HepG2 (cell line): ENCODE measurements at regions not wholly inside any gene's neighbourhood (a gene's known extent, or its start where the extent isn't known, plus 50 kb on each side); places are given as distances from the start of the nearest gene placed in this dataset.

Source experiments
- ATAC-seq: fragments of 200-7000 bp; cut with Tn5 transposase; 3 replicates; pipeline ENCODE4 v1.9.1; 2020; ENCODE audit warnings: mild to moderate bottlenecking, moderate library complexity
- BruUV-seq: library from RNA; stranded (reverse); fragments of 400-500 nt; replicated peaks from 2 replicates; lab custom pipeline; 2021; lab: Mats Ljungman, UMichigan
- CTCF ChIA-PET: fragments of 300-600 bp; formaldehyde crosslinking; extraction: SDS; loops from one replicate; lab custom pipeline; 2021; ENCODE audit warnings: low total read pairs, inconsistent platforms, low intra/inter-chr PET ratio; lab: Yijun Ruan, JAX
- POLR2A ChIA-PET: fragments of 350-600 bp; sonication (Branson Sonifier 250); formaldehyde crosslinking; loops from one replicate; lab custom pipeline; 2020; ENCODE audit warnings: antibody characterized with exemption, inconsistent platforms; lab: Yijun Ruan, JAX
- DNase-seq: peaks from one replicate; pipeline ENCODE4 v3.0.0-alpha.2; 2015; ENCODE audit warnings: low spot score
- FAIRE-seq: peaks from 3 replicates; lab custom pipeline; 2011; peaks lifted over from hg19 to GRCh38; lab: Jason Lieb, UNC
- H2AFZ ChIP-seq: one replicate; pipeline ENCODE4 v1.6.1; 2011; ENCODE audit warnings: low read length, inconsistent platforms
- H3K27ac ChIP-seq: fragments of 300-600 bp; 3 replicates; pipeline ENCODE4 v1.8.0; 2011; ENCODE audit warnings: mixed run types, mild to moderate bottlenecking, mixed read lengths, low read length, inconsistent platforms; ENCODE audit not compliant: insufficient read depth; ENCODE audit errors: extremely low read length
- H3K27me3 ChIP-seq, 2 experiments: fragments of 200-600 bp in 1 of 2; 2 replicates in 1 of 2; 3 replicates in 1 of 2; pipeline versions ENCODE4 v1.6.0 to v1.8.0; 2011; ENCODE audit warnings: low read length in 2 of 2, mild to moderate bottlenecking in 2 of 2, moderate library complexity in 2 of 2, inconsistent platforms in 1 of 2; ENCODE audit not compliant: insufficient read depth in 2 of 2, control insufficient read depth in 1 of 2
- H3K36me3 ChIP-seq, 2 experiments: fragments of 200-600 bp in 1 of 2; replicated peaks in 1 of 2; 2 replicates in 1 of 2; 3 replicates in 1 of 2; pipeline versions ENCODE4 v1.5.1 to v1.8.0; 2011; ENCODE audit warnings: low read length in 2 of 2, inconsistent platforms in 1 of 2; ENCODE audit not compliant: insufficient read depth in 2 of 2, control insufficient read depth in 1 of 2
- H3K4me1 ChIP-seq: 2 replicates; pipeline ENCODE4 v1.5.1; 2012; ENCODE audit warnings: low read length, inconsistent platforms; ENCODE audit not compliant: insufficient read depth
- H3K4me2 ChIP-seq: 2 replicates; pipeline ENCODE4 v1.6.0; 2011; ENCODE audit warnings: low read depth, low read length, inconsistent platforms
- H3K4me3 ChIP-seq, 3 experiments: fragments of 200-600 bp in 1 of 3; sonication (generic), shearing (Covaris generic) in 1 of 3; replicated peaks in 1 of 3; 2 replicates each; pipeline ENCODE4 v1.5.1; 2011 to 2016; ENCODE audit warnings: low read length in 3 of 3, inconsistent platforms in 2 of 3, low read depth in 2 of 3, mild to moderate bottlenecking in 2 of 3, control low read depth in 1 of 3, mixed read lengths in 1 of 3; ENCODE audit not compliant: insufficient read depth in 1 of 3
- H3K79me2 ChIP-seq: one replicate; pipeline ENCODE4 v1.6.1; 2011; ENCODE audit warnings: low read length, inconsistent platforms; ENCODE audit not compliant: insufficient read depth
- H3K9ac ChIP-seq: 2 replicates; pipeline ENCODE4 v1.6.0; 2011; ENCODE audit warnings: mild to moderate bottlenecking, low read depth, low read length, inconsistent platforms; ENCODE audit not compliant: insufficient read depth
- H3K9me3 ChIP-seq: 2 replicates; pipeline ENCODE4 v1.5.1; 2012; ENCODE audit warnings: mild to moderate bottlenecking, low read length
- H4K20me1 ChIP-seq: 2 replicates; pipeline ENCODE4 v1.6.0; 2011; ENCODE audit warnings: inconsistent platforms, mild to moderate bottlenecking, low read length, moderate library complexity; ENCODE audit not compliant: insufficient read depth
- CC2D1A ChIP-seq: sonication (generic); formaldehyde crosslinking; IDR thresholded peaks from 2 replicates; pipeline ENCODE4 v1.8.1; 2023; ENCODE audit warnings: mild to moderate bottlenecking, missing genetic modification reagents
- HNF4A ChIP-seq: sonication (generic); formaldehyde crosslinking; IDR thresholded peaks from 2 replicates; pipeline ENCODE4 v1.4.0; 2020; ENCODE audit warnings: missing genetic modification reagents
- MATR3 ChIP-seq: sonication (generic); formaldehyde crosslinking; IDR thresholded peaks from 2 replicates; pipeline ENCODE4 v1.4.0; 2020; ENCODE audit warnings: missing genetic modification reagents
- WGBS: methylation state at CpG from one replicate; pipeline ENCODE4 v1.1.6; 2017; ENCODE audit warnings: low lambda C conversion rate; 5-methylcytosine and 5-hydroxymethylcytosine counted together
- in situ Hi-C: cut with HindIII; loops from 2 replicates; pipeline ENCODE4 v1.10.0; 2017; ENCODE audit warnings: low pct_unique_long_range_greater_than_20kb; ENCODE audit not compliant: extremely low pct_ligation_motif_present
- intact Hi-C: fragments of 100-400 bp; cut with micrococcal nuclease; formaldehyde crosslinking; loops from one replicate; pipeline ENCODE4 v1.10.0; 2022; ENCODE audit not compliant: unreplicated experiment
- TF ChIP-seq, protein P1 (sequence below): sonication (generic); formaldehyde crosslinking; IDR thresholded peaks from 2 replicates; pipeline ENCODE4 v1.4.0; 2020; ENCODE audit warnings: mild to moderate bottlenecking, low read depth, missing genetic modification reagents
- TF ChIP-seq, protein P2 (sequence below): sonication (generic); formaldehyde crosslinking; IDR thresholded peaks from 2 replicates; pipeline ENCODE4 v1.4.0; 2020; ENCODE audit warnings: missing genetic modification reagents, mild to moderate bottlenecking, borderline replicate concordance
- TF ChIP-seq, protein P3 (sequence below): sonication (generic); formaldehyde crosslinking; IDR thresholded peaks from 2 replicates; pipeline ENCODE4 v1.4.0; 2020; ENCODE audit warnings: missing genetic modification reagents, borderline replicate concordance

DNA sequence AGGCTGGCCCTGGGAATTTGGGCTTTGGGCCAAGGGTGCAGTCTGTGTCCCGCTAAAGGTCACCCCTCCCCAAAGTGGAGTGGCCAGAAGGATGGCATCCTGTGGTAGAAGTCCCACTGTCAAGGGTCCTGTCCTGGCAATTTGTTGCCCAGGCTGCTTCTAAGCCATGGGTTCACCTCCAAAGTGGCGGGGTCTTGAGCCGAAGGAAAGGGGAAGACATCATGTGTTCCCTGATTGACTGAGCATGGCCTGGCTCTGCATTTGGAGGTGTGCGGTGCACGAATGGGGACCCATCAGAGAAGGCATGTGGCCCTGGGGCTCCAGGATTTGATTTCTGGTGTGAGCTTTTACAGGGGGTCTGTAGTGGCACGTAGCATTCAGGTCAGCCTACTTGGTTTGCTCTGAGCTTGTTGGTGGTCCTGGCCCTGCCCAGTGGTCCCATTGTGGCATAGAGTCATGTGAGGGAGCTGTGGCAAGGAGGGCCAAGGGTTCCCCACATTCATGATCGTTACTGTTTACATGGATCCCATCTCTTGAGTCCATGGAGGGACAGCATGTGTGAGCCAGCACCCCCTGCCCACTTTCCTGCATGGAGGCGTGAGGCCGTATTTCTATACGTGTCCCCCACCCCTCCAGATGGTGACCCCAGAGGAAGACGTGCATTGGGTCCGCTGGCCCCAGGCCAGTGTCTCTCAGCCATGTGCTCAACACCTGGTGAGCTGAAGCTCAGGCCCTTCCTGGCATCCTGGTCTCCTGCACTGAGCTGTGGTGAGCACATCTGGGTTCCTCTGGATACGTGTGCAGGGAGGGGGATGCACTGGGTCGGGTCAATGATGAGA, 225.1 kb downstream of the SNRPN start:
- BruUV-seq, result no TSS peak
- POLR2A ChIA-PET, result no interaction called here
- in situ Hi-C loops, result no loop called here
- Histone ChIP-seq H2AFZ (no peak overlapping the region), H3K36me3 (no peaks in the 10 kb centered on the region), H4K20me1 (no peaks in the 10 kb centered on the region), H3K27ac (no peak overlapping the region), H3K4me3 (no peak overlapping the region), H3K79me2 (no peaks in the 10 kb centered on the region), H3K4me1 (no peaks in the 10 kb centered on the region), H3K9me3 (peaks cover 99% of the 10 kb centered on the region), H3K9ac (no peak overlapping the region), H3K4me2 (no peak overlapping the region), H3K27me3 (no peaks in the 10 kb centered on the region; a peak in 1 of 5 replicates)
- ATAC-seq (no peak), FAIRE-seq (no peak), DNase-seq (no peak)
- WGBS, result 28% methylated on average over 7 of the region's 14 CpGs
- CTCF ChIA-PET, result no interaction called here
- intact Hi-C loops, result no loop called here
- TF ChIP-seq, protein P1, sequence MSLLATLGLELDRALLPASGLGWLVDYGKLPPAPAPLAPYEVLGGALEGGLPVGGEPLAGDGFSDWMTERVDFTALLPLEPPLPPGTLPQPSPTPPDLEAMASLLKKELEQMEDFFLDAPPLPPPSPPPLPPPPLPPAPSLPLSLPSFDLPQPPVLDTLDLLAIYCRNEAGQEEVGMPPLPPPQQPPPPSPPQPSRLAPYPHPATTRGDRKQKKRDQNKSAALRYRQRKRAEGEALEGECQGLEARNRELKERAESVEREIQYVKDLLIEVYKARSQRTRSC (CRISPR knock-in tag), result no peak
- TF ChIP-seq CC2D1A (CRISPR knock-in tag), result no peak
- TF ChIP-seq MATR3 (CRISPR knock-in tag), result no peak
- TF ChIP-seq, protein P2, sequence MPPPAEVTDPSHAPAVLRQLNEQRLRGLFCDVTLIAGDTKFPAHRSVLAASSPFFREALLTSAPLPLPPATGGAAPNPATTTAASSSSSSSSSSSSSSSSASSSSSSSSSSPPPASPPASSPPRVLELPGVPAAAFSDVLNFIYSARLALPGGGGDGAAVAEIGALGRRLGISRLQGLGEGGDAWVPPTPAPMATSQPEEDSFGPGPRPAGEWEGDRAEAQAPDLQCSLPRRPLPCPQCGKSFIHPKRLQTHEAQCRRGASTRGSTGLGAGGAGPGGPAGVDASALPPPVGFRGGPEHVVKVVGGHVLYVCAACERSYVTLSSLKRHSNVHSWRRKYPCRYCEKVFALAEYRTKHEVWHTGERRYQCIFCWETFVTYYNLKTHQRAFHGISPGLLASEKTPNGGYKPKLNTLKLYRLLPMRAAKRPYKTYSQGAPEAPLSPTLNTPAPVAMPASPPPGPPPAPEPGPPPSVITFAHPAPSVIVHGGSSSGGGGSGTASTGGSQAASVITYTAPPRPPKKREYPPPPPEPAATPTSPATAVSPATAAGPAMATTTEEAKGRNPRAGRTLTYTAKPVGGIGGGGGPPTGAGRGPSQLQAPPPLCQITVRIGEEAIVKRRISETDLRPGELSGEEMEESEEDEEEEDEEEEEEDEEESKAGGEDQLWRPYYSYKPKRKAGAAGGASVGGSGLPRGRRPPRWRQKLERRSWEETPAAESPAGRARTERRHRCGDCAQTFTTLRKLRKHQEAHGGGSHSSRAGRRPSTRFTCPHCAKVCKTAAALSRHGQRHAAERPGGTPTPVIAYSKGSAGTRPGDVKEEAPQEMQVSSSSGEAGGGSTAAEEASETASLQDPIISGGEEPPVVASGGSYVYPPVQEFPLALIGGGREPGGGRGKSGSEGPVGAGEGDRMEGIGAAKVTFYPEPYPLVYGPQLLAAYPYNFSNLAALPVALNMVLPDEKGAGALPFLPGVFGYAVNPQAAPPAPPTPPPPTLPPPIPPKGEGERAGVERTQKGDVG (CRISPR knock-in tag), result no peak
- no peak for TF ChIP-seq HNF4A
- TF ChIP-seq, protein P3, sequence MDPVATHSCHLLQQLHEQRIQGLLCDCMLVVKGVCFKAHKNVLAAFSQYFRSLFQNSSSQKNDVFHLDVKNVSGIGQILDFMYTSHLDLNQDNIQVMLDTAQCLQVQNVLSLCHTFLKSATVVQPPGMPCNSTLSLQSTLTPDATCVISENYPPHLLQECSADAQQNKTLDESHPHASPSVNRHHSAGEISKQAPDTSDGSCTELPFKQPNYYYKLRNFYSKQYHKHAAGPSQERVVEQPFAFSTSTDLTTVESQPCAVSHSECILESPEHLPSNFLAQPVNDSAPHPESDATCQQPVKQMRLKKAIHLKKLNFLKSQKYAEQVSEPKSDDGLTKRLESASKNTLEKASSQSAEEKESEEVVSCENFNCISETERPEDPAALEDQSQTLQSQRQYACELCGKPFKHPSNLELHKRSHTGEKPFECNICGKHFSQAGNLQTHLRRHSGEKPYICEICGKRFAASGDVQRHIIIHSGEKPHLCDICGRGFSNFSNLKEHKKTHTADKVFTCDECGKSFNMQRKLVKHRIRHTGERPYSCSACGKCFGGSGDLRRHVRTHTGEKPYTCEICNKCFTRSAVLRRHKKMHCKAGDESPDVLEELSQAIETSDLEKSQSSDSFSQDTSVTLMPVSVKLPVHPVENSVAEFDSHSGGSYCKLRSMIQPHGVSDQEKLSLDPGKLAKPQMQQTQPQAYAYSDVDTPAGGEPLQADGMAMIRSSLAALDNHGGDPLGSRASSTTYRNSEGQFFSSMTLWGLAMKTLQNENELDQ (CRISPR knock-in tag), result no peak
